HG02642 (cell line): ENCODE measurements at regions not wholly inside any gene's neighbourhood (a gene's known extent, or its start where the extent isn't known, plus 50 kb on each side); places are given as distances from the start of the nearest gene placed in this dataset.
A peak's percentile ranks its signal among the peaks of the same experiment; 100 is the strongest.
"Not testable (repeated sequence)": the region's sequence is repeated elsewhere in the genome, so short reads cannot be mapped to it uniquely, and the experiment has no call there.

Experiments
- ATAC-seq: cut with Tn5 transposase; IDR thresholded peaks from one replicate; pipeline ENCODE4 v1.9.1; 2021; ENCODE audit warnings: mild to moderate bottlenecking; ENCODE audit not compliant: unreplicated experiment, poor library complexity

DNA sequence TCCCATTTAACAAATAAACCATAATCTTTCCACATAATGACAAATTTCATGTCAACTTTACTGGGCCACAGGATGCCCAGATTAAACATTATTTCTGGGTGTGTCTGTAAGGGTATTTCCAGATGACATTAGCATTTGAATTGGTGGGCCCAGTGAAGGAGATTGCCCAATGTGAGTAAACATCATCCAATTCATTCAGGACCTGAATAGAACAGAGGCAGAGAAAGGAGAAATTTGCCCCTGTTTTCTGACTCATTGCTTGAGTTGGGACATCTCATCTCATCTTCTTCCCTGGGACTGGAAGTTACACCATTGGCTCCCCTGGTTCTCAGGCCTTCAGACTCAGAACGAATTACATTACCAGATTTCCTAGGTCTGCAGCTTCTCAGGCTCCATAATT, 142.9 kb downstream of the TPBG start:
- no peak for ATAC-seq

DNA sequence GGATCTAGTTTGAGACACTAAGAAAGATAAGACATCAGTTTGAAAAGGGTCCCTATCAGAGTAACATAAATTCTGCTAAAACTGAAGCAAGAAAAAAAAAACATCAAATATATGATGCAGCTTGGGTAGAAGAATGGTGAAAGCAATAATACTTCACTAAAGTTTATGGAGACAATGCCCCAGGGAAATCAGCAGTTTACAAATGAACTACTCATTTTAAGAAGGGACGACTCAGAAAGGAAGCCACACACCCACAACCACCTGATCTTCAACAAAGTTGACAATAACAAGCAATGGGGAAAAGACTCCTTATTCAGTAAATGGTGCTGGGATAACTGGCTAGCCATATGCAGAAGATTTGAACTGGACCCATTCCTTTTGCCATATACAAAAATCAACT, 143.5 kb downstream of the TPBG start:
- no peak for ATAC-seq

DNA sequence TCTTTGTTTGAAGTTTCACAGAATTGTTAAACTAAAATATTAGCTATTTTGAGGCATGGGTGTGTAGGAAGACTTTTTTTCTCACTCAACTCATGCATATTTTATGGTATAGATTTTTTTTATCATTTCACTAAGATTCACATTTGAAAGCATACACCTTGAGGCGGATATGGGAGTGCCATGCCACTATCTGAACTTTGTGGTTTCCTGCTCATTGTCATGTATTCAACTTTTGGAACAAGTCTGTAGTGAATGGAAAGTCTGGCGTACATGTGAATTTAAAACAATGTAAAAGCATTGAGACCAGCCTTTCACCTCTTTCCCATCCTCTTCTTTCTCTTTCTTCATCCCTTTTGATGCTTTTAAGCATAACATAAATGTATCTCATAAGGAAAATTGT, 147.9 kb downstream of the TPBG start:
- ATAC-seq, result no peak

DNA sequence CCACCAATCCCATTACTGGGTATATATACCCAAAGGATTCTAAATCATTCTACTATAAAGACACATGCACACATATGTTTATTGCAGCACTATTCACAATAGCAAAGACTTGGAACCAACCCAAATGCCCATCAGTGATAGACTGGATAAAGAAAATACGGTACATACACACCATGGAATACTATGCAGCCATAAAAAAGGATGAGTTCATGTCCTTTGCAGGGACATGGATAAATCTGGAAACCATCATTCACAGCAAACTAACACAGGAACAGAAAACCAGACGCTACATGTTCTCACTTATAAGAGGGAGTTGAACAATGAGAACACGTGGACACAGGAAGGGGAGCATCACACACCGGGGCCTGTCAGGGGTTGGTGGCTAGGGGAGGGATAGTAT, 154.3 kb downstream of the TPBG start:
- ATAC-seq, result not testable (repeated sequence)

- no peak for ATAC-seq
Measured at GRCh38 chr6:82521369-82521768, 157.8 kb downstream of the TPBG start.

DNA sequence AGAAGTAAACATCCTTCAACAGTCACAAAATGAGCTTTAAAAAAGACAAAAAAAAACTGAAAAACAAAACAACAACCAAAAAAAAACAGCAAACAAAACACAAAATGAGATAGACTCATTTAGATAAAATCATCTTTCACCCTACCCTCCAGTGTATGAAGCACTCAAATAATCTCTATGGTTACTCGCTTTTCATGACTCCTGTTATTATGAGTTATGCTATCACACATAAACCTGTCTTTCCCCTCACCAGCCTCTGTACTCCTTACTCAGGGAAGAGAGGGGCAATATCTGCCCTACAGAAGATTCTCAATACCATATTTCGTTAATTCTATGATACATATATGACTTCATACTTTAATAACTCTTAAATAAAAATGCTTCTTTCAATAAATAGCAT, 158.2 kb downstream of the TPBG start:
- no peak for ATAC-seq

DNA sequence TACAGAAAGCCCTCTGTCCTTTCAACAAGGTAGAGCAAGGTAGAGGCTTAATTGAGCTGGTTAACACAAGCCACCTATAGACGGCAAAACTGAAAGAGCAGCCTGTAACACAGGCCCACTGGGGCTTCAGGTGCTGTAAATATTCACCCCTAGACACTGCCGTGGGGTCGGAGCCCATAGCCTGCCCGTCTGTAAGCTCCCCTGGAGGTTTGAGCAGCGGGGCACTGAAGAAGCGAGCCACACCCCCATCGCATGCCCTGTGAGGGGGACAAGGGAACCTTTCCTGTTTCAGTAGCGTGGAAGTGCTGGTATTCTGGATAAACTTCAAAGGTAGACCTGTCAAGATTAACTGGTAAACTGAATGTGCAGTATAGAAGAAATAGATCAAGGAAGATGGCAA, 160.4 kb downstream of the TPBG start:
- no peak for ATAC-seq

- ATAC-seq, result no peak
Measured at GRCh38 chr6:82525775-82526495, 162.3 kb downstream of the TPBG start.

- ATAC-seq, result not testable (repeated sequence)
Measured at GRCh38 chr6:82529960-82530460, 166.4 kb downstream of the TPBG start.

DNA sequence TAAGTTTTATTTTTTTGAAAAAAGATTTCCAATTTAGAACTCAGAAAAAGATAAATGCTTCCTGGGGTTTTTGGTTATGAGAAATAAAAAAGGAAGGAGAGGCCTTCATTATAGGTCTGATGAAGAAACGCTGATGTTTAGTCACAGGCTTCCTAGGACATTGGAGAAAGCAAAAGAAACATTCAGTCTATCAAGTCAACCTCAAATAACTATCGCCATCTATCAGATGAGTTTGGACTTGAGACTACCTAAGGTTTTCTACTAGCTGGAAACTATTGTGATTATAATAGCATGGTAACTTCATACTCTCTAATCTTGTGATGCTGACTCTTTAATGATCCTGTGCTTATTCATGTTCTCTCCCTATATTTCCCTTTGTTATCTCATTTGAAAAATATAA, 171.3 kb downstream of the TPBG start:
- no peak for ATAC-seq

- ATAC-seq, result not testable (repeated sequence)
Measured at GRCh38 chr6:82549480-82549879, 185.9 kb downstream of the TPBG start.

DNA sequence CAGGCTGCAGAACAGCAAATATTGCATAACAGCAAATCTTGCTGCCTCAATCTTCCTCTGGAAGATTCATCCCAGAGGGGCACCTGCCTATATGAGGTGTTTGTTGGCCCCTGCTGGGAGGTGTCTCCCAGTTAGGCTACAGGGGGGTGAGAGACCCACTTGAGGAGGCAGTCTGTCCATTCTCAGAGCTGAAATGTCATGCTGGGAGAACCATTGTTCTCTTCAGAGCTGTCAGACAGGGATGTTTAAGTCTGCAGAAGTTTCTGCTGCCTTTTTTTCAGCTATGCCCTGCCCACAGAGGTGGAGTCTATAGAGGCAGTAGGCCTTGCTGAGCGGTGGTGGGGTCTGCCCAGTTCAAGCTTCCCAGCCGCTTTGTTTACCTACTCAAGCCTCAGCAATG, 187.7 kb downstream of the TPBG start:
- not testable (repeated sequence) for ATAC-seq

DNA sequence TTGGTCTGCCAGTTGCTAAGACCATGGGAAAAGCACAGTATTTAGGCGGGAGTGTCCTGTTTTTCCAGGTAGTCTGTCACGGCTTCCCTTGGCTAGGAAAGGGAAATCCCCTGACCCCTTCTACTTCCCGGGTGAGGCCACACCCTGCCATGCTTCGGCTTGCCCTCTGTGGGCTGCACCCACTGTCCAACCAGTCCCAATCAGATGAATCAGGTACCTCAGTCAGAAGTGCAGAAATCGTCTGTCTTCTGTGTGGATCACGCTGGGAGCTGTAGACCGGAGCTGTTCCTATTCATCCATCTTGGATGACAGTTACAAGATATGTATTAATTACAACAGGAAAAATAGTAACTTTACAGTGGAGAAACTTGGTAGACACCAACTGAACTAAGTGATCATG, 188.2 kb downstream of the TPBG start:
- ATAC-seq, result no peak

GRCh38 chr6:82553863-82554531, 190.4 kb downstream of the TPBG start:
- ATAC-seq, result no peak

DNA sequence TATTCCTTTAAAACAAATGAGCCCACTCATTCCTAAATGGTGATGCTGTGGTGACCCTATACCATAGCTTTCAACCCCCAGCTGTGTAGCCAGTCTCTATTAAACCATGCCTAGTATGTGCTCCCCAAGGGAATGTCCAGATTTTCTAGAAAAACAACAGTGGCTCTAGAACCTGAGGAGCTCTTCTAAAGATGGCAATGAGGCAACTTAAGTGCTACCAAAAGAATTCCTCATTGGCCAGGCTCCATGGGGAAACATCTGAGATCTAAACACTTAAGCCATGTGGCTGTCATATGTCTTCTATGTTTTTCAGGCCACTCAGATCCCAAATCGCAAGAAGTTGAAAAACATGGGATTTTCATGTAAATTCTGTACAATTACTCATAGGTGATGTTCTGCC, 191.0 kb downstream of the TPBG start:
- ATAC-seq, result no peak

DNA sequence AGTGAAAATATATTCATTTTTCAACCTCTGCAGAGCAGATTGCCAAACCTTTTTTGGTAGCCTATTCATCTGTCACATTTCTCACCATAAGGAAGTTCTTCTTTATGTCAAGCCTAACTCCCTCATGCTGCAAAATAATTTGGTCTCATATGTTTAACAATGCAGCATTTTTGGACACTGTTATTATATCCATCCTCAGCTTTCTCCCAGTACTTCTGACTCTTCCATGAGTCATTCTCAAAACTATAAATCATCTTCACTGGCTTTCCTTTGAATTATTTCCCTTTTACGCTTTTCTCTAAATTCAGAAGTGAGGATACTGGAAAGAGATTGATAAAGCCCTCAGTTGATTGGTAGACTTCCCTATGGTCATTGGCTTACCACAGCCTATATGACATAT, 192.2 kb downstream of the TPBG start:
- no peak for ATAC-seq

GRCh38 chr6:82558531-82558930, 194.9 kb downstream of the TPBG start:
- not testable (repeated sequence) for ATAC-seq

DNA sequence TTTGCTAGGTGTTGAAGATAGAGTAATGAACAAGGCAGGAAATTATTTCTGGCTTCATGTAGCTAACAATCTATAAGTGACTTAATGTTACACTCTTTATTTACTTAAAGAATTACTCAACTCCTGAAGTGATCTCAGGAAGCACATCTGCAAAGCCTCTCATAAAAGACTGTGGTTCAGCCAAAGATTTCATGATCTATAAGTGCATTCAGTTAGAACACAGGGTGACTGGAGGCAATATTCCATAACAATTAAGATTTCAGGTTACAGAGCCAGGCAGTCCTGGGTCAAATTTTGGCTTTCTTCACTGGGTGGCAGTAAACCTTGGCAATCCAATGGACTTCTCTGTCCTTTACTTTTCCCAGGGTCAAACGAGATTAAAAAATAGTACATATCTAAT, 204.0 kb downstream of the TPBG start:
- no peak for ATAC-seq

- ATAC-seq, result peak; percentile 94
Measured at GRCh38 chr6:82568290-82568993, 204.8 kb downstream of the TPBG start.

DNA sequence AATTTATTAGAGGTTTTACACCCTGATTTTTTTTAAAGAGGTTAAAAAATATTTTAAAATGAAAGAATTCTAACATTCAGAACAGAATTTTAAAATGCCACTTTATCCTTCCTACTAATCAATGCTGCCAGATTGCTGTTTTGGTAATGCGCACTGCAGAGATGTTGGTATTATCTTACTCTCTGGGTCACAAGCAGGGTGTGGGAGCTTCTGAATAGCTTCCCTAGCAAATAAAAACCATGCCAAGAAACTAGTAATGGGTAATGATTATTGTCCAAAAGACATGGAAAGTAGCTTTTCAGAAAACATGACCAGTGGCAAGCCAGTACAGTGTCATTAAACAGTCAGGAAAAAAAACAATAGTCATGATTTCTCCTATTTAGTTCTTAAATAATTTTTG, 205.4 kb downstream of the TPBG start:
- ATAC-seq, result no peak

GRCh38 chr6:82570083-82570482, 206.5 kb downstream of the TPBG start:
- no peak for ATAC-seq
